ENCODE measurements at regions not wholly inside any gene's neighbourhood (a gene's known extent, or its start where the extent isn't known, plus 50 kb on each side); places are given as distances from the start of the nearest gene placed in this dataset.
"Not testable (repeated sequence)": the region's sequence is repeated elsewhere in the genome, so short reads cannot be mapped to it uniquely, and the experiment has no call there.

- DNase-seq: no peak
Measured at GRCh38 chr5:97489010-97489840, 306.2 kb upstream of the RIOK2 start.

GRCh38 chr5:97494465-97494864 lies 311.4 kb upstream of the RIOK2 start:
- DNase-seq: no peak

- DNase-seq: no peak
Measured at GRCh38 chr5:97495301-97495700, 312.3 kb upstream of the RIOK2 start.

GRCh38 chr5:97496037-97496436 lies 313.0 kb upstream of the RIOK2 start:
- DNase-seq: no peak

GRCh38 chr5:97498657-97499056 lies 315.6 kb upstream of the RIOK2 start:
- DNase-seq: no peak

- no peak for DNase-seq
Measured at GRCh38 chr5:97499605-97500004, 316.6 kb upstream of the RIOK2 start.

- DNase-seq: no peak
Measured at GRCh38 chr5:97501286-97501964, 318.4 kb upstream of the RIOK2 start.

GRCh38 chr5:97501965-97502305 lies 318.9 kb upstream of the RIOK2 start:
- DNase-seq: no peak

- no peak for DNase-seq
Measured at GRCh38 chr5:97508864-97509263, 325.8 kb upstream of the RIOK2 start.

- not testable (repeated sequence) for DNase-seq
Measured at GRCh38 chr5:97519565-97519964, 336.5 kb upstream of the RIOK2 start.

- not testable (repeated sequence) for DNase-seq
Measured at GRCh38 chr5:97523336-97523735, 340.3 kb upstream of the RIOK2 start.

- DNase-seq: no peak
Measured at GRCh38 chr5:97525780-97526179, 342.7 kb upstream of the RIOK2 start.

GRCh38 chr5:97528941-97529340 lies 345.9 kb upstream of the RIOK2 start:
- no peak for DNase-seq

- DNase-seq: no peak
Measured at GRCh38 chr5:97529354-97529985, 346.4 kb upstream of the RIOK2 start.

- DNase-seq: no peak
Measured at GRCh38 chr5:97531549-97531948, 348.5 kb upstream of the RIOK2 start.

- peak; percentile 12 for DNase-seq
Measured at GRCh38 chr5:97534166-97534565, 351.1 kb upstream of the RIOK2 start.

- no peak for DNase-seq
Measured at GRCh38 chr5:97536683-97537082, 353.6 kb upstream of the RIOK2 start.

GRCh38 chr5:97538912-97539311 lies 355.9 kb upstream of the RIOK2 start:
- DNase-seq: no peak

- no peak for DNase-seq
Measured at GRCh38 chr5:97541864-97542263, 358.8 kb upstream of the RIOK2 start.

GRCh38 chr5:97542469-97542868 lies 359.4 kb upstream of the RIOK2 start:
- no peak for DNase-seq

- DNase-seq: no peak
Measured at GRCh38 chr5:97543166-97543565, 360.1 kb upstream of the RIOK2 start.

GRCh38 chr5:97544240-97544639 lies 361.2 kb upstream of the RIOK2 start:
- DNase-seq: no peak

GRCh38 chr5:97544678-97545077 lies 361.6 kb upstream of the RIOK2 start:
- no peak for DNase-seq

- no peak for DNase-seq
Measured at GRCh38 chr5:97545446-97545845, 362.4 kb upstream of the RIOK2 start.

Data from NCI-H1092 treated with DMSO at 0.1 percent for 48 hours (cell line).